Osteoblast (primary cell): ENCODE measurements at regions not wholly inside any gene's neighbourhood (a gene's known extent, or its start where the extent isn't known, plus 50 kb on each side); places are given as distances from the start of the nearest gene placed in this dataset.
"Not testable (repeated sequence)": the region's sequence is repeated elsewhere in the genome, so short reads cannot be mapped to it uniquely, and the experiment has no call there.

Source experiments
- DNase-seq: peaks from one replicate; pipeline ENCODE4 v3.0.0; 2011; ENCODE audit warnings: low spot score, mixed read lengths; ENCODE audit not compliant: insufficient read length; ENCODE audit errors: missing footprints
- H2AFZ ChIP-seq: 2 replicates; pipeline ENCODE4 v1.6.0; 2011; ENCODE audit warnings: mild to moderate bottlenecking, low read length
- H3K27ac ChIP-seq: 2 replicates; pipeline ENCODE4 v1.5.1; 2011; ENCODE audit warnings: mild to moderate bottlenecking, low read depth, low read length, moderate library complexity
- H3K27me3 ChIP-seq: 2 replicates; pipeline ENCODE4 v1.6.0; 2012; ENCODE audit warnings: mild to moderate bottlenecking, control low read depth, inconsistent platforms, low read length, moderate library complexity; ENCODE audit not compliant: insufficient read depth
- H3K36me3 ChIP-seq: 2 replicates; pipeline ENCODE4 v1.5.1; 2011; ENCODE audit warnings: mild to moderate bottlenecking, low read length, control low read depth, moderate library complexity; ENCODE audit not compliant: insufficient read depth
- H3K4me1 ChIP-seq: 2 replicates; pipeline ENCODE4 v1.5.1; 2011; ENCODE audit warnings: mild to moderate bottlenecking, low read length, control low read depth, moderate library complexity; ENCODE audit not compliant: insufficient read depth
- H3K4me2 ChIP-seq: 2 replicates; pipeline ENCODE4 v1.6.0; 2011; ENCODE audit warnings: mild to moderate bottlenecking, low read length; ENCODE audit not compliant: insufficient read depth
- H3K4me3 ChIP-seq: fragments of 200-600 bp; sonication (generic); 3 replicates; pipeline ENCODE4 v1.5.1; 2012; ENCODE audit warnings: mild to moderate bottlenecking, low read length, inconsistent platforms; ENCODE audit not compliant: insufficient read depth
- H3K79me2 ChIP-seq: 2 replicates; pipeline ENCODE4 v1.6.0; 2012; ENCODE audit warnings: mild to moderate bottlenecking, low read length, control low read depth, inconsistent platforms; ENCODE audit not compliant: insufficient read depth
- H3K9me3 ChIP-seq: 2 replicates; pipeline ENCODE4 v1.5.1; 2011; ENCODE audit warnings: low read depth, low read length, control low read depth
- H4K20me1 ChIP-seq: 2 replicates; pipeline ENCODE4 v1.6.0; 2012; ENCODE audit warnings: mild to moderate bottlenecking, low read length, control low read depth; ENCODE audit not compliant: insufficient read depth
- CTCF ChIP-seq: IDR thresholded peaks from 2 replicates; pipeline ENCODE4 v1.5.1; 2011; ENCODE audit warnings: mild to moderate bottlenecking, low read depth, low read length, moderate library complexity; ENCODE audit errors: extremely low read depth

- H3K4me3 ChIP-seq = no peak overlapping the region
- H3K36me3 ChIP-seq = no peaks in the 10 kb centered on the region
- no peaks in the 10 kb centered on the region for H3K4me1 ChIP-seq
- no peaks in the 10 kb centered on the region for H3K9me3 ChIP-seq
- no peak for TF ChIP-seq CTCF
- no peaks in the 10 kb centered on the region for H3K79me2 ChIP-seq
- no peak overlapping the region for H3K4me2 ChIP-seq
- H2AFZ ChIP-seq = no peak overlapping the region
- no peak overlapping the region for H3K27ac ChIP-seq
- no peak for DNase-seq
- H4K20me1 ChIP-seq = no peaks in the 10 kb centered on the region
- H3K27me3 ChIP-seq = no peaks in the 10 kb centered on the region
Measured at GRCh38 chr18:41642756-41643155, 312.3 kb upstream of the PIK3C3 start.

- no peaks in the 10 kb centered on the region for H3K4me1 ChIP-seq
- no peak for TF ChIP-seq CTCF
- no peaks in the 10 kb centered on the region for H3K79me2 ChIP-seq
- H3K27ac ChIP-seq = no peak overlapping the region
- H3K27me3 ChIP-seq = no peaks in the 10 kb centered on the region
- no peaks in the 10 kb centered on the region for H3K36me3 ChIP-seq
- no peak overlapping the region for H3K4me3 ChIP-seq
- H2AFZ ChIP-seq = no peak overlapping the region
- no peaks in the 10 kb centered on the region for H3K9me3 ChIP-seq
- no peaks in the 10 kb centered on the region for H4K20me1 ChIP-seq
- DNase-seq = no peak
- H3K4me2 ChIP-seq = no peak overlapping the region
Measured at GRCh38 chr18:41639218-41639617, 315.8 kb upstream of the PIK3C3 start.

- H3K4me3 ChIP-seq, H3K9me3 ChIP-seq: not testable (repeated sequence)
Measured at GRCh38 chr18:41631723-41632285, 323.2 kb upstream of the PIK3C3 start.

GRCh38 chr18:41630232-41630886 lies 324.7 kb upstream of the PIK3C3 start:
- Histone ChIP-seq H3K4me3 (no peak overlapping the region), H3K4me1 (no peaks in the 10 kb centered on the region), H2AFZ (no peak overlapping the region), H3K4me2 (no peak overlapping the region), H3K27me3 (no peaks in the 10 kb centered on the region), H3K27ac (no peak overlapping the region), H3K9me3 (peaks cover 2% of the 10 kb centered on the region), H3K36me3 (no peaks in the 10 kb centered on the region), H3K79me2 (no peaks in the 10 kb centered on the region), H4K20me1 (no peaks in the 10 kb centered on the region)
- TF ChIP-seq CTCF = no peak
- DNase-seq = no peak

More at GRCh38 chr18:41631723-41632285, 323.2 kb upstream of the PIK3C3 start:
- H3K36me3 ChIP-seq, H3K4me2 ChIP-seq, H2AFZ ChIP-seq, H3K27ac ChIP-seq, H4K20me1 ChIP-seq, DNase-seq, H3K79me2 ChIP-seq, H3K4me1 ChIP-seq, H3K27me3 ChIP-seq: not testable (repeated sequence)
